T-helper 17 cell (primary cell): ENCODE measurements at regions not wholly inside any gene's neighbourhood (a gene's known extent, or its start where the extent isn't known, plus 50 kb on each side); places are given as distances from the start of the nearest gene placed in this dataset.

Experiments used
- ATAC-seq: fragments of 150-1000 bp; cut with Tn5 transposase; 2 replicates; pipeline ENCODE4 v1.10.0; 2021; ENCODE audit warnings: mild to moderate bottlenecking, moderate library complexity
- DNase-seq, 3 donors: peaks; one replicate each; pipeline versions ENCODE4 v3.0.0 to v3.0.0-alpha.2; 2020 to 2021
- H3K9me3 ChIP-seq: one replicate; pipeline ENCODE4 v1.7.0; 2013; ENCODE audit warnings: low read length, mild to moderate bottlenecking; ENCODE audit not compliant: control insufficient read depth, poor library complexity, severe bottlenecking
- H3K27ac Mint-ChIP-seq: one replicate; pipeline ENCODE4 v1.8.0; 2022; ENCODE audit warnings: mild to moderate bottlenecking, moderate library complexity, mixed read lengths
- H3K27me3 Mint-ChIP-seq: one replicate; pipeline ENCODE4 v1.8.0; 2022; ENCODE audit warnings: mixed read lengths
- H3K36me3 Mint-ChIP-seq: one replicate; pipeline ENCODE4 v1.8.0; 2022; ENCODE audit warnings: low read depth, mixed read lengths
- H3K4me1 Mint-ChIP-seq: one replicate; pipeline ENCODE4 v1.8.0; 2022; ENCODE audit warnings: mild to moderate bottlenecking, mixed read lengths
- H3K4me3 Mint-ChIP-seq: one replicate; pipeline ENCODE4 v1.8.0; 2022; ENCODE audit warnings: mild to moderate bottlenecking, moderate library complexity, mixed read lengths

DNA sequence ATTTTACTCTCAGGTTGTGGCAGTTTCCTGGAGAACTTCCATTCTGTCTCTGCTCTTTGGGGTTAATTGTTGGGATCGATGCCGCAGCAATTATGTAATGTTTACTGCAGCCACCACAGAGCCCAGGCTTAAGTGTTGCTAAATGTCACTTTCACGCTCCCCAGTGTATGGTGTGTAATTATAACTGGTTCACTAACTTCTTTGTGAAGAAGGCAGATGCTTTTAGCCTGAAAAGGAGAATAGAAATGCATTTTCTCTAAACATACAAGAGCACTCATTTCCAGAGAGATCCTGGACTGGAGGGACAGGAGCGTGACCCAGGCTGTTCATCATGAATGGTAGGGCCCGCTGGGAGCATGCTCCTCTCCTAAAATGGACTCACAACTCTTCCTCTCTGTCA is 132.2 kb upstream of the PLET1 start:
- H3K4me1 Mint-ChIP-seq: no peaks in the 10 kb centered on the region
- DNase-seq (no peak), ATAC-seq (no peak)
- no peak overlapping the region for H3K27ac Mint-ChIP-seq
- no peak overlapping the region for H3K4me3 Mint-ChIP-seq
- H3K36me3 Mint-ChIP-seq: peaks cover 2% of the 10 kb centered on the region
- no peaks in the 10 kb centered on the region for H3K9me3 ChIP-seq
- H3K27me3 Mint-ChIP-seq: peaks cover 18% of the 10 kb centered on the region

GRCh38 chr11:112394304-112394703 is 133.6 kb upstream of the PLET1 start:
- peaks cover 2% of the 10 kb centered on the region for H3K36me3 Mint-ChIP-seq
- no peak for DNase-seq
- no peak overlapping the region for H3K4me3 Mint-ChIP-seq
- H3K27ac Mint-ChIP-seq: no peak overlapping the region
- H3K4me1 Mint-ChIP-seq: no peaks in the 10 kb centered on the region
- no peak for ATAC-seq
- no peaks in the 10 kb centered on the region for H3K9me3 ChIP-seq
- H3K27me3 Mint-ChIP-seq: peaks cover 20% of the 10 kb centered on the region

DNA sequence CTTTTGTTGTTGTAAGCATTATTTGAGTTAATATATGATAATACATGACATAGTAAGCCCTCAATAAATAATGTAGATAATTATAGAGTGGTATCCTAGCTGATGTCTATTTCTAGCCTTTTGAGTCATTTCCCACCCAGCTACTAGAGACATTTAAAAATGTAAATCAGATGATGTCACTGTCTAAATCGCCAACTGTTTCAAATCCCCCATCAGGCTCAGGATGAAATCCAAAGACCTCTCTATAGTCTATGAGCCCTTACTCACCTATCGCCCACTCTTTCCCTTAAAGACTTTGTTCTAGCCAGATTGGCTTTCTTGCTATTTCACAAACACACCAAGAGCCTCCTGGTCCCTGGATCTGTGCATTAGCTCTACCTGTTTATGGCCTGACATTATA is 135.4 kb upstream of the PLET1 start:
- H3K27ac Mint-ChIP-seq: no peak overlapping the region
- no peak for ATAC-seq
- no peaks in the 10 kb centered on the region for H3K4me1 Mint-ChIP-seq
- H3K9me3 ChIP-seq: no peaks in the 10 kb centered on the region
- no peak for DNase-seq
- no peak overlapping the region for H3K4me3 Mint-ChIP-seq
- peaks cover 2% of the 10 kb centered on the region for H3K36me3 Mint-ChIP-seq
- peaks cover 20% of the 10 kb centered on the region for H3K27me3 Mint-ChIP-seq

GRCh38 chr11:112398798-112399478 is 138.3 kb upstream of the PLET1 start:
- no peaks in the 10 kb centered on the region for H3K36me3 Mint-ChIP-seq
- no peak overlapping the region for H3K27ac Mint-ChIP-seq
- peaks cover 10% of the 10 kb centered on the region for H3K27me3 Mint-ChIP-seq
- no peak for DNase-seq
- no peaks in the 10 kb centered on the region for H3K4me1 Mint-ChIP-seq
- H3K9me3 ChIP-seq: no peaks in the 10 kb centered on the region
- no peak for ATAC-seq
- no peak overlapping the region for H3K4me3 Mint-ChIP-seq

DNA sequence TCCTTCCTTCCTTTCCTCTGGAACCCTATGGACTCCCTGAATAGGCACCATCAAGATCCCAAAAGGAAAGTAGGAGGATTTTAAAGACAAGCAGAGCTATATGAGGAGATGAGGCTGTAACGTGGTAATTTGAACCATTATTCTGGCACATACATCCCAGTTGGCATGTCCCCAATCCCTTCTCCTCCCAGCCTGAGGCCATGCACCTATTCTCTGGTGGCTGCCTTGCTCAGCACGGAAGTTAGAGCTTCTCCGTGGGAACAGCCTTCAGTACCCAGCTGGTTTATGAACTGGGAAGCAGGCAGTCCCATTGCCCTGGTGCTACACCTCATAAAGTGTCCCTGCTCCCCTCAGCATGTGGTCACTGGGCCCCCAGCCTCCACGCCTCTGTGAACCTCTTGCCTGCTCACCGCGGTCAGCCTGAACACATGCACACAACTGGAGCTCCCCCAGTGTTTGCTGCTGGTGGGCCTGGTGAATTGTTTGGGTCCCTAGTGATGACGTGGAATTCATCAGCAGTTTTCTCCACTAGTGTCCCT is 139.9 kb upstream of the PLET1 start:
- Mint-ChIP-seq H3K36me3 (no peaks in the 10 kb centered on the region), H3K4me3 (no peak overlapping the region), H3K27ac (no peak overlapping the region), H3K27me3 (peaks cover 10% of the 10 kb centered on the region), H3K4me1 (no peaks in the 10 kb centered on the region)
- no peaks in the 10 kb centered on the region for H3K9me3 ChIP-seq
- ATAC-seq: no peak
- DNase-seq: no peak

DNA sequence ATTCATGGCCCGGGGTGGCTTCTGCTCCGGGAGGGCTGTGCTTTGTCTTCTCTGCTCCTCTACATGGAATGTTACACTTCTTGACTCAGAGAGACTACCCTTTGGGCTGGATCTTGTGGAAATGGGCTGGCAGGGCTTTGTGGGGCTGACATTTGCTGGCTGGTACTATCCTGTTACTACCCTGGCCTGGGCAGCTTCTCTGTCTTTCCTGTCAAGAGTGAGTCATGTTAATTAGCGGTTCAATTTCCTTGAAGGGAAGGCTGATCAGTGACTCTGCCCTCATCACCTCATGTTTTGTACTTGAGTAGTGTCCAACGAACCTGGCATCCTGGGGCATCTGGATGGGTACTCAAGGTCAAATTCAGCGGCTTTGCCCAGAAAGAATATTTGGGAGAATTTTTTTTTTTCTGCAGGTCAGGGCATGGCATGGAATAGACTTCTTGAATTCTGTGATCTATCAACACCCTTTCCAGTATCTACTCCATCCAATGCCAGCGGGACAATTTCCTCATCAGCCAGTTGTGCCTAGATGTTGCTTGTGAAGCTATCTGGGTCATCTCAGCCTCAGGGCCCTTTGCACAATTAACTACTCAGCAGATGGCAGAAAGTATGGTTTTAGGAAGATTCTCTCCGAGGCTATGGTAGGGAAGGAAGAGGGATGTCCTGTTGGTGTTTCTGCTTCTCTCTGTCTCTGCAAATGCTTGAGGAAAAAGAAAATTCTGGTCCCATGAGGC is 140.5 kb upstream of the PLET1 start:
- Mint-ChIP-seq H3K4me3 (no peak overlapping the region), H3K4me1 (no peaks in the 10 kb centered on the region), H3K27ac (no peak overlapping the region), H3K36me3 (no peaks in the 10 kb centered on the region), H3K27me3 (peaks cover 10% of the 10 kb centered on the region)
- no peak for ATAC-seq
- no peak for DNase-seq
- no peaks in the 10 kb centered on the region for H3K9me3 ChIP-seq

DNA sequence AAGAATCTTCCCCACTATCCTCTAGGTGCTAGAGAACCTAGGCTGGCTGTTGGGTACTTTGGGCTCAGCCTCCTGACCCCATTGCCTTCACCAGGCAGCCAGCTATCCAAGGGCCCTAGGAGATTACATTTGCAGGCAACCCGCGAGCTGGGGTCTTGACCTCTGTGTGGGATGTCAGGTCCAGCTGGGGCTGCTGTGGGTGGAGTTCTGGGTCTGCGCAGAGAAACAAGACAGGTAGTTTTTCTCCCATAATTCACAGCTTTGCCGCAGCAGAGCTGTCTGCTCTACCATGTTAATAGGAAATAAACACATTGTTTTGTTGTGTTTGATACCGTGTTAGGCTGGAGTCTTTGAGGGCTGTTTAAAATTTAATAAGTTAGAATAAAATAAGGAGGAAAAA is 142.8 kb upstream of the PLET1 start:
- Mint-ChIP-seq H3K36me3 (no peaks in the 10 kb centered on the region), H3K4me3 (no peak overlapping the region)
- DNase-seq: no peak

DNA sequence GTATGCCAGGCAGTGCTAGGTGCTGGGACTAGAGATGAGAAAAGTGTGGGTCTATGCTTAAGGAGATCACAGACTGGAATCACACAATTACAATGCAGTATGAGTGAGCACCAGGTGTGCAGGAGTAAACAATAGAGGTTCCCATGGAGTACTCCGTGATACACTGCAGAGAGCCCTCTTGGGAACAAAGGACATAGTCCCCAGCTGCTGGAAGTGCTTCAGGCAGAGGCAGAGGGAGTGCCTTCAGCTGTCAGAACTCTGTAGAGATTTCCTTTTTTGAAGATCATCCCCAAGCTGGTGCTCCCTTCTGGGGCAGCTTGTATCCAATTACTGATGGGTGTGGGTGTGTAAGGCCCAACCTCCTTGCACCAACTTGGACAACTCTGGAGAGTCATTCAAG is 143.5 kb upstream of the PLET1 start:
- Mint-ChIP-seq H3K36me3 (no peaks in the 10 kb centered on the region), H3K27me3 (no peaks in the 10 kb centered on the region), H3K27ac (no peak overlapping the region), H3K4me1 (no peaks in the 10 kb centered on the region), H3K4me3 (no peak overlapping the region)
- DNase-seq (no peak), ATAC-seq (no peak)
- no peaks in the 10 kb centered on the region for H3K9me3 ChIP-seq

More for the DNA sequence above, 142.8 kb upstream of the PLET1 start:
- Mint-ChIP-seq H3K27me3 (no peaks in the 10 kb centered on the region), H3K4me1 (no peaks in the 10 kb centered on the region), H3K27ac (no peak overlapping the region)
- no peaks in the 10 kb centered on the region for H3K9me3 ChIP-seq
- no peak for ATAC-seq

DNA sequence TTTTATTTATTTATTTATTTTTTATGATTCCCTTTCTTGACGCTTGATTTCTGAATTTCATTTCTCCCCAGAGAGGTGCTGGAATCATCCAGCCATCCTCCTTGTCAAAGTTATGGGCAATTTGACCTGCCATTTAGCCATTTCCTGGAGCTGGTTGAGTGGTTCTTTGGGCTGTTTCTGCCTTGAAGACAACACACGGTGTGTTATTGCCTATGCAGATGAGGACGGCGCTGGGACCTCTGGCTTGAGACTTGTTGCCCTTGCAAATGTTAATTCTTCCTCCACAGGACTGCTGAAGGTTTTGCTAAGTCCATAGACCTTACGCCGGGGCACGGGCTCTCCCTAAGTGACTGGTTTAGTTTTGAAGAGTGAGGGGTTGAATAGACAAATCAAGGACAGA is 147.9 kb upstream of the PLET1 start:
- Mint-ChIP-seq H3K36me3 (no peaks in the 10 kb centered on the region), H3K27ac (no peak overlapping the region), H3K27me3 (no peaks in the 10 kb centered on the region), H3K4me3 (no peak overlapping the region), H3K4me1 (peaks cover 3% of the 10 kb centered on the region)
- ATAC-seq (no peak), DNase-seq (no peak)
- H3K9me3 ChIP-seq: no peaks in the 10 kb centered on the region

DNA sequence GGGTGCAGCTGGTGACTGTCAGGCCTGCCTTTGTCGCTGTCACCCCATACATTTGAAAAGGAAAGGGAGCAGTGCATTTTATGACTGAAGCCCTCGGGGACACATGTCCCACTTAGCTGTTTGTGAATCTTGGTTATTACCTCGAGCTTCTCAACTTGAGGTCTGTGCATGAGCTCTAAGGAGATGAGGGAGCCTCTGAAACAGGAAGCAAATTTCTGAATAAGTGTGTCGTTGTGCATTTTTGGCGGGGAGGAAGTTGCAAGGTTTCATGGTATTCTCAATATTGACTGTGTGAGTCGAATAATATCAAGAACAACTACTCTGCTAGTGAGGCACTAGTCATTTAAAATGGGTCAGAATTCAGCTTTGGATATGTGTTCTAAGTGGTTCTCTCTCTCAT is 149.7 kb upstream of the PLET1 start:
- Mint-ChIP-seq H3K27ac (peak overlapping the region; percentile 35), H3K36me3 (no peaks in the 10 kb centered on the region), H3K4me3 (no peak overlapping the region), H3K4me1 (peaks cover 3% of the 10 kb centered on the region), H3K27me3 (no peaks in the 10 kb centered on the region)
- ATAC-seq: no peak
- DNase-seq: no peak
- peaks cover 9% of the 10 kb centered on the region for H3K9me3 ChIP-seq

DNA sequence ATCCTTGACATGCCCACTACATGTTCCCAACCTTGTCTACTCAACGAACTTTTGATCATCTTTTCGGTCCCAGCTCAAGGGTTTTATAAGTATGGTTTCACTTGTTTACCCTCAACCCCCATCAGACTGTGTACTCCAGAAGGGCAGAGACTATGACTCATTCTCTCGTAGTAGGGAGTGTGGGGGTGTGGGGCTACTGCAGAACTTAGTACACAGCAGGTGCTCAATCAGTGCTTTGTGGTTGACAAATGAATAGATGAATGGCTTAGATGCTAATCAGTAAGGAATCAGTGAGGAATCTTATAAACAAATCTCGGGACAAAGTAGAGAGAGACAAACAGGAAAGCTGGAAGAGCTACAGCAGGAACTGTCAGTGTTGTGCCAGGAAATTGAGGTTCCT is 151.7 kb upstream of the PLET1 start:
- DNase-seq (no peak), ATAC-seq (no peak)
- no peak overlapping the region for H3K4me3 Mint-ChIP-seq
- H3K9me3 ChIP-seq: peaks cover 9% of the 10 kb centered on the region
- H3K4me1 Mint-ChIP-seq: peaks cover 5% of the 10 kb centered on the region
- H3K27ac Mint-ChIP-seq: no peak overlapping the region
- no peaks in the 10 kb centered on the region for H3K36me3 Mint-ChIP-seq
- no peaks in the 10 kb centered on the region for H3K27me3 Mint-ChIP-seq

DNA sequence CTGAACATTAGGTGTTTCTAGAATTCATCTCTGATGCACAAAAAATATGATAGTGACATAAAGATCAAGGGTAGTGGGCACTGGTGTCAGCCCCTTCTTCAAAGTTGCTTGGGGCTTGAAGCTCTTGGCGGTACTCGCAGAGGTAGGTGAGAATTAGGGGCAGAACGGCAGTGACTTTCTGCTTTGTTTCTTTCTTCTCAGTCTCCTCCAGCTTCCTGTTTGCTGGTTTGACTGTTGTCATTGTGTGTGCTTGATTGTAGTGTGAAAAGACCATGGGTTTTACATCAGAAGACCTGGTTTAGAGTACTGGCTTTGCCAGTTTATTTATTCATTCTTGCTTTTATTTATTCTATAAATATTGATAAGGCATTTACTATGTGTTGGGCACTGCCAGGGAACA is 156.7 kb upstream of the PLET1 start:
- Mint-ChIP-seq H3K36me3 (peaks cover 2% of the 10 kb centered on the region), H3K4me1 (peaks cover 9% of the 10 kb centered on the region), H3K27me3 (peaks cover 9% of the 10 kb centered on the region), H3K4me3 (no peak overlapping the region), H3K27ac (peak overlapping the region; percentile 56)
- DNase-seq: no peak
- no peak for ATAC-seq
- H3K9me3 ChIP-seq: peaks cover 9% of the 10 kb centered on the region

DNA sequence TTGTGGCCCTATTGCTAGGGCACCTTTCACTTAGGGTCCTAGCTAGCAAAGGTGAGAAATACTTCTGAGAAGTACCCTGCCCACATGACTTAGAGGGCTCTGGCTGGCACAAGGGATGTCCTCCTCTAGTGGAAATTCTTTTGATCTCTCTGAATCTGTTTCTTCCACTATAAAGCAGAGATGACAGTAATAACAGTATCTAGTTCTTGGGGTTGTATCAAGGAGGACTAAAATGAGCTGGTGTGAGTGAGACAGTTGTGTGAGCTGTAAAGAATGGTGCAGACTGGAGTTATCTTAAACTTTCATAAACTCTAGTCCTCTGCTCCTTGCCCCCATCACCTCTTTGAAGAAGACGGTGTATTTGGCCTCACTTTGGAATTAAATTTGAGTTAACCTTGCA is 157.8 kb upstream of the PLET1 start:
- H3K27ac Mint-ChIP-seq: no peak overlapping the region
- peaks cover 9% of the 10 kb centered on the region for H3K4me1 Mint-ChIP-seq
- peaks cover 2% of the 10 kb centered on the region for H3K36me3 Mint-ChIP-seq
- peaks cover 9% of the 10 kb centered on the region for H3K9me3 ChIP-seq
- no peak for ATAC-seq
- no peak overlapping the region for H3K4me3 Mint-ChIP-seq
- no peak for DNase-seq
- peaks cover 9% of the 10 kb centered on the region for H3K27me3 Mint-ChIP-seq

- DNase-seq (no peak), ATAC-seq (no peak)
- H3K4me3 Mint-ChIP-seq: no peak overlapping the region
- no peak overlapping the region for H3K27ac Mint-ChIP-seq
- peaks cover 2% of the 10 kb centered on the region for H3K36me3 Mint-ChIP-seq
- no peaks in the 10 kb centered on the region for H3K9me3 ChIP-seq
- H3K27me3 Mint-ChIP-seq: peaks cover 9% of the 10 kb centered on the region
- peaks cover 9% of the 10 kb centered on the region for H3K4me1 Mint-ChIP-seq
Observed at GRCh38 chr11:112421879-112422278, 161.2 kb upstream of the PLET1 start.
